WERI-Rb-1 (cell line): ENCODE measurements at regions not wholly inside any gene's neighbourhood (a gene's known extent, or its start where the extent isn't known, plus 50 kb on each side); places are given as distances from the start of the nearest gene placed in this dataset.

Experiments
- DNase-seq: peaks from one replicate; pipeline ENCODE4 v3.0.0-alpha.2; 2020
- H3K27ac ChIP-seq: fragments of 250-450 bp; sonication (Bioruptor Pico); 2 replicates; pipeline ENCODE4 v1.5.1; 2020; ENCODE audit warnings: mild to moderate bottlenecking, moderate library complexity
- H3K27me3 ChIP-seq: fragments of 250-450 bp; sonication (Bioruptor Pico); 2 replicates; pipeline ENCODE4 v1.5.1; 2021; ENCODE audit warnings: mild to moderate bottlenecking, low read depth, moderate library complexity; ENCODE audit not compliant: insufficient read depth, severe bottlenecking
- H3K36me3 ChIP-seq: fragments of 250-450 bp; sonication (Bioruptor Pico); 2 replicates; pipeline ENCODE4 v1.5.1; 2020; ENCODE audit warnings: mild to moderate bottlenecking, moderate library complexity
- H3K4me3 ChIP-seq: 2 replicates; pipeline ENCODE4 v1.5.1; 2011; ENCODE audit warnings: low read depth, mild to moderate bottlenecking, control low read depth, low read length
- H3K9me3 ChIP-seq: fragments of 250-450 bp; sonication (Bioruptor Pico); 2 replicates; pipeline ENCODE4 v1.5.1; 2021; ENCODE audit warnings: mild to moderate bottlenecking, moderate library complexity; ENCODE audit not compliant: severe bottlenecking
- CTCF ChIP-seq: IDR thresholded peaks from 2 replicates; pipeline ENCODE4 v1.5.1; 2011; ENCODE audit warnings: low read depth, mild to moderate bottlenecking, control low read depth, inconsistent platforms, low read length

GRCh38 chr13:87255394-87255793 is 415.8 kb upstream of the SLITRK5 start:
- no peaks in the 10 kb centered on the region for H3K9me3 ChIP-seq
- no peak overlapping the region for H3K27ac ChIP-seq
- no peaks in the 10 kb centered on the region for H3K36me3 ChIP-seq
- TF ChIP-seq CTCF = no peak
- no peaks in the 10 kb centered on the region for H3K27me3 ChIP-seq
- no peak for DNase-seq
- no peak overlapping the region for H3K4me3 ChIP-seq

- Histone ChIP-seq H3K4me3 (peak overlapping the region; percentile 12; the same call in 1 of the 2 replicates), H3K27ac (no peak overlapping the region), H3K27me3 (no peaks in the 10 kb centered on the region), H3K9me3 (no peaks in the 10 kb centered on the region), H3K36me3 (no peaks in the 10 kb centered on the region)
- TF ChIP-seq CTCF = peak; percentile 73
- peak; percentile 65 for DNase-seq
These were observed 411.6 kb upstream of the SLITRK5 start for GRCh38 chr13:87259479-87260083.

GRCh38 chr13:87274209-87274819 is 396.9 kb upstream of the SLITRK5 start:
- Histone ChIP-seq H3K36me3 (no peaks in the 10 kb centered on the region), H3K4me3 (no peak overlapping the region), H3K27ac (no peak overlapping the region), H3K27me3 (no peaks in the 10 kb centered on the region), H3K9me3 (no peaks in the 10 kb centered on the region)
- peak; percentile 68 for TF ChIP-seq CTCF
- DNase-seq = peak; percentile 85

GRCh38 chr13:87280139-87280538 is 391.0 kb upstream of the SLITRK5 start:
- Histone ChIP-seq H3K27ac (no peak overlapping the region), H3K4me3 (no peak overlapping the region), H3K36me3 (no peaks in the 10 kb centered on the region), H3K27me3 (no peaks in the 10 kb centered on the region), H3K9me3 (no peaks in the 10 kb centered on the region)
- DNase-seq = no peak
- TF ChIP-seq CTCF = 0 out of 2 replicates have a peak, but pooled peaks have one; percentile 0

GRCh38 chr13:87287721-87288120 is 383.4 kb upstream of the SLITRK5 start:
- DNase-seq = no peak
- no peaks in the 10 kb centered on the region for H3K27me3 ChIP-seq
- H3K9me3 ChIP-seq = no peaks in the 10 kb centered on the region
- H3K27ac ChIP-seq = no peak overlapping the region
- H3K36me3 ChIP-seq = no peaks in the 10 kb centered on the region
- TF ChIP-seq CTCF = no peak
- H3K4me3 ChIP-seq = no peak overlapping the region

GRCh38 chr13:87295636-87296035 is 375.5 kb upstream of the SLITRK5 start:
- TF ChIP-seq CTCF = no peak
- no peaks in the 10 kb centered on the region for H3K27me3 ChIP-seq
- DNase-seq = no peak
- H3K4me3 ChIP-seq = no peak overlapping the region
- H3K36me3 ChIP-seq = no peaks in the 10 kb centered on the region
- no peak overlapping the region for H3K27ac ChIP-seq
- H3K9me3 ChIP-seq = no peaks in the 10 kb centered on the region
